HG03442 (cell line): ENCODE measurements at regions not wholly inside any gene's neighbourhood (a gene's known extent, or its start where the extent isn't known, plus 50 kb on each side); places are given as distances from the start of the nearest gene placed in this dataset.
"Not testable (repeated sequence)": the region's sequence is repeated elsewhere in the genome, so short reads cannot be mapped to it uniquely, and the experiment has no call there.

Experiments used
- ATAC-seq: cut with Tn5 transposase; IDR thresholded peaks from one replicate; pipeline ENCODE4 v1.9.1; 2021; ENCODE audit warnings: mild to moderate bottlenecking, moderate library complexity; ENCODE audit not compliant: unreplicated experiment

DNA sequence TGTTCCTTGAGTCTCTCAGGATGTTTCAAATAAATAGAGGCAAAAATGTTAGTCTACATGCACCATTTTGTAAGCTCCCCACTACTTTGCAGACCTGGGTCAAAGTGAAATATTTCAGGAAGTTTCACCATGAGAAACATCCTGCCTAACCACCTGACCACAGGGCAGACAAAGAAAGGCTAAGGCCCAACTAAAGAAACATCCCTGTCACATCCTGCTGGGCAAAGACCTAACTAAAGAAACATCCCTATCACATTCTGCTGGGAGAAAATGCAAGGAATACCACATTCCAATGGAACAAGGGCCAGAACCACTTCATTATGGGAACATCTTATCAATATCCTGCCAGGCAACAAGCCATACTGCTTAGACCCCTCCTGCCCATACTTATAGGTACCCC lies 1303.4 kb downstream of the TECRL start:
- ATAC-seq = no peak

DNA sequence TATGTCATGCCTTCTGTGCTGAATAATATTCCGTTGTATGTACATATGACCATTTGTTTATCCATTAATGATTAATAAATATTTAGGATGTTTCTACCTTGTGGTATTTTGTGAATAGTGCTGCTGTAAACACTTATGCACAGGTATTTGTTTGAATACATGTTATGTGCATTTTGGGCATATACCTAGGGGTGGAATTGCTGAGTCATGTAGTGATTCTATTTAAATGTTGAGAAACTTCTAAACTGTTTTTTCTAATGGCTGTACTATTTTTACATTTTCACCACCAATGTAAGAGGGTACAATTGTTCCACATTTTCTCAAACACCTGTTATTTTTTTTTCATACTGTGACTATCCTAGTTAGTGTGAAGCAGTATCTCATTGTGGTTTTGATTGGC lies 1318.6 kb downstream of the TECRL start:
- ATAC-seq = no peak

DNA sequence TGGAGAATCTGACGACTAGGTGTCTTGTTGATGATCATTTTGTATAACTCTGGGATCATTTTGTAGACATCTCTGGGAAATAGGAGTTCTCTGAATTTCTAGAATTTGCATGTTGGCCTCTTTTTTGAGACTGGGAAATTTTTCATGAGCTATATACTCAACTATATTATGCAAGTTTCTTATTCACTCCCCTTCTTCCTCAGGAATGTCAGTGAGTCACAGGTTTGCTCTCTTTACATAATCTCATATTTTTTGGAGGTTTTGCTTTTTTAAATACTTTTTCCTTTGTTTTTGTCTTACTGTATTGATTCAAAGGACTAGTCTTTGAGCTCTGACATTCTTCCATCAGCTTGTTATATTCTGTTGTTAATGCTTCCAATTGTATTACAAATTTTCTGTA lies 1324.2 kb downstream of the TECRL start:
- no peak for ATAC-seq

DNA sequence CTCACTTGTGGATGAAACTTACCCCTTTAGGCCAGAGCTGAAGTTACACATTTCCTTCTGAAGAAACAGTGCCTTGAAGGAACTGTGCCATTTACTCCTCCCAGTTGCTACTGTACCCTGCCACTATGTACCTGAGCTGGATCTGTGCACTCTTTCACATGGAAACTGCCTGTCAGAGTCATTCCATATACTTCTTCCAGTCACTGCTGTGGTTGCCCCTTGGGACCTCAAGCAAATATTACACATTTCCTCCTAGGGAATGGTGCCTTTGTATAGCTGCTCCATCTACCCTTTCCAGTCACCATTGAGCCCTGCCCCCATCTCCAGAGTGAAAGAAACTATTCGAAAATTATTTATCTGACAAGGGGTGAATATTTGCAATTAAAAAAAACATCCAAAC lies 1328.3 kb downstream of the TECRL start:
- ATAC-seq = no peak

DNA sequence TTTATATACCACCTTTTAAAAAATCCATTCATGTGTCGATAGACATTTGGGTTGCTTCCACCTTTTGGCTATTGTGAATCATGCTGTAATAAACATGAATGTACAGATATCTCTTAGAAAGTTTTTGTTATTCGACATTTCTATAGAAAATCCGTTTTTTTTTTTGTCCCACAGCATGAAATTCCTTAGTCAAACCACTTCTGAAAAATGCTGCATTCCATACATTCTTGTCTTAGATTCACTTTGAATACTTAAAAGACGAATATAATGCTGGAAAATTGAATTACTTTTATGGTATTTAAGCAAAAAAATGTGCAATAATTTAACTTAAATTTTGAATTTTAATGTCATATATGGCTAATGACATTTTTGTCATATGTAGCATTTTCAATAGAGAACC lies 1345.5 kb downstream of the TECRL start:
- ATAC-seq = no peak

DNA sequence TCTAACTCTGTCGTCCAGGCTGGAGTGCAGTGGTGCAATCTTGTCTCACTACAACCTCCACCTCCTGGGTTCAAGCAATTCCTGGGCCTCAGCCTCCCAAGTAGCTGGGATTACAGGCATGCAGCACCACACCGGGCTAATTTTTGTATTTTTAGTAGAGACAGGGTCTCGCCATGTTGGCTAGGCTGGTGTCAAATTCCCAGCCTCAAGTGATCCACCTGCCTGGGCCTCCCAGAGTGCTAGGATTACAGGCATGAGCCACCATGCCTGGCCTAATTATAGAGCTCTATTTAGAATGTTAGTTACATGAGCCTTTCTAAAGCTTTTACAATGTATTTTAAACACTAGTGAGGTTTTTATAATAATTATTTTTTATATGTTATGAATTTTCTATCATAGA lies 1346.4 kb downstream of the TECRL start:
- not testable (repeated sequence) for ATAC-seq

DNA sequence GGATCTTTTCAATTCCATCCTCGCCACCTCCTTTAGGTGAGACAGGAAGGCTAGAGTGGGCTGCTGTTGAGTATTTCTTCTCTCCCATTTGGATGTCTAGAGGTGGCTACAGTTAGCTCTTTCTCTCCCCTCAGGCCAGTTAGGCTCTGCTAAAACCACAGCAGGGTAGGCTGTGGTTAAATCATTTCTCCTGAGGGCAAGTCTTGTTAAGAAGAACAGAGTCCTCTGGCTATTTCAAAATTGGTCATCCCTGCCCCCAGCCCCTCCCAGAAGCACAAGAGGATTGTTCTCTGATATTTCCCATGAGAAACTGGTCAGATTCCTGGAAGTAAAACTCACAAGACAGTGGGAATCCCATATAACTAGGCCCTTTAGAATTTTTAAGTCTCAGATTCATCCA lies 1359.5 kb downstream of the TECRL start:
- ATAC-seq = no peak

DNA sequence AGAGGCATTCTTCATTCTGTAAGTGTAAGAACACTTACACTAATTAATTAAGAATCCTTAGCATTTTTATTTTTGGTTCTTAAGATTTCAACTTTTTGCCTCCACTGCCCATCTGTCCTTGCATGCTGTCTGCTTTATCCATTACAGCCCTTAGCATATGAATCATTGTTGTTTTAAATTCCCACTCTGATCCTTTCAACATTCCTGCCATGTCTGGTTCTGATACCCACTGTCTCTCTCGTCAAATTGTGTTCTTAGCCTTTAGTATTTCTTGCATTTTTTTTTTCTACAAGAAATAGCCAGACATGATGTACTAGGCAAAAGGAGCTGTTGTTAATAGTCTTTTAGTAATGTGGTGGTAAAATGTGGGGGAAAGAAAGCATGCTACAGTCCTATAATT lies 1360.0 kb downstream of the TECRL start:
- no peak for ATAC-seq

DNA sequence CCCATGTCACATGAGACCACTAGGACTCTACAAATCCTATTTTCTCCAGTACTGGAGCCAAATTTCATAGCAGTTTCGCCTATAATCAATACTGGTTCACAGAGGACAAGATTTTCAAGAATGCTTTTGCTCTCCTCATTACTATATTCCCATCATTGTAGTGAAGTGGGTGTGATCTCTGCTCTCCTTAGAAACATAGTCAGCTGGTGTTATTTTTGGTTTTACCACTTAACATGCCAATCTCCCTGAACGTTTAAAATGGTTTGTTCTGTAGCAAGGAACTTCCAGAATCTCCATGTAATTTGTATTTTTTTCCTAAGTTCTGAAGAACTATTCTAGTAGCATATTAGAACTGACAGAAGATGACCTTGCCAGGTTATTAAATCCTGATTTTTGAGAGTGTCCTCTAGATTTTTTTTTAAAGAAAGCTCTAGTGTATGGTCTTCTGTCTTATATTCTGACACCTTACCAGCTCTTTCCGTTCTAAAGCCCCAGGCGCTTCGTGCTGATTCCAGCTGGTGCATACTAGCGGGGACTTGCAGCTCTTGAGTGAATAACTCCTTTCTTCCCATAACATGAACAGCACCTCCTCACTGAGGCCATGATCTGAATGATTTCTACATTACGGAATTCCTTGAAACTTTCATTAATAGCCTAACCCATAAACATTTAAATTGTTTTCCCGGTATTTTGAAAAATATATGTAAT lies 1372.9 kb downstream of the TECRL start:
- no peak for ATAC-seq

DNA sequence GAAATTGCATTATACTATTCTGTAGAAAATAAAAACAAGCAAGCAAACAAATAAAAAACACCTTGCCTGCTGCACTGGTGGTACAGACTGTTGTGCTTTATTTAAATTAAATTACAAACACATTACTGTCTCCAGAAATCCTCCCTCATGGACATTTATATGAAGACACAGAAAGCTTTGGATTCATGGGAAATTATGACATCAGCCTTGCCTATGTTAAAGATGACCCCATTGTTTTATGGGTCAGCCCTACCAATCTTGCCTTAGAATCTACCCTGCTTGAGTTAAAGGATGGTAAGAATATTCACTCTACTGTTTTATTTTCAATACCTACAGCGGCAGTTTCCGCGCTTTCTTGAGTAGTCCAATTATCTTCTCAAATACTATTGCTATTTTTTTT lies 1379.9 kb downstream of the TECRL start:
- ATAC-seq = no peak

DNA sequence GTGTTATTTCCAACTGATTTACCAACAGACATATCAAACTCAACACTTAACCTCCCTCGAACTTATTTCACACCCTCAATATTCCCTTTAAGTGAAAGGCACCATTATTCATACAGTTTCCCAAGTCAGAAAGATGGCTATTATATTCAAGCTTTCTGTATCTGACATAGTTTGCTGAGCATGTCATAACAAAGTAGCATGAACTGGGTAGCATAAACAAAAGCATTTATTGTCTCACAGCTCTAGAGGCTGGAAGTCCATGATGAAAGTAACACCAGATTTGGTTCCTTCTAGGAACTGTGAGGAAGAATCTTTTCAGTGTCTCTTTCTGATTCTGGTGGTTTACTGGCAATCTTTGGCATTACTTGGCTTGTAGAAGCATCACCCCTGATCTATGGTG lies 1388.6 kb downstream of the TECRL start:
- no peak for ATAC-seq

DNA sequence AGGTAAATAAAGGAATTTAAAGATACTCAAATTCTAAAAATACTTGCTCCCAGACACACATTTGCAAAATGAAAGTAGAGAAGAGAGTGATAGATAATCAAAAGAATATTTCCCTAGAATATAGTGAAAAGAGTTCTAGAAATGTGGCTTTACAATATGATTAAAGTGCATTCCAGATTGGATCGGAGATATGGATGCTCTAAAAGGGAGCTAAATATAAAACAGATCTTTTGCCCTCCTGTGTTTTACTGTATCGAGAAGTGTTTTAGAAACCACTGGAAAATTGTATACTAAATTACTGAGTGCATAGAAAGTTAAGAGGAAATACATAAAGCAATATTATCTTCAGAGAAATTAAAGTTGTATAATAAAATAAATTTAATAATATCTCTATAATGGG lies 1392.0 kb downstream of the TECRL start:
- ATAC-seq = no peak

DNA sequence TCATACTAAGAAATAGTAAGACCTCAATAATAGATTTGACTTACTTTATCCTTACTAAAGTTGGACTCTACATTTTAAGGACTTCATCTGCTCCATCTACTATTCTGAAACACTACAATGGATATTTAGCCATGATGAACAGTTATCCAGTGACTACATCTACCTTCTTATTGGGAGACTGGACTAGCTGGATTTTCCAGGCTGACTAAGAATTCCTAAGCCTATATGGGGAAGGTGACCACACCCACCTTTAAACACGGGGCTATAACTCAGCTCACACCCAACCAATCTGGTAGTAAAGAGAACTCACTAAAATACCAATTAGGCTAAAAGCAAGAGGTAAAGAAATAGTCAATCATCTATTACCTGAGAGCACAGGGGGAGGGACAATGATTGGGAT lies 1438.4 kb downstream of the TECRL start:
- ATAC-seq = no peak

DNA sequence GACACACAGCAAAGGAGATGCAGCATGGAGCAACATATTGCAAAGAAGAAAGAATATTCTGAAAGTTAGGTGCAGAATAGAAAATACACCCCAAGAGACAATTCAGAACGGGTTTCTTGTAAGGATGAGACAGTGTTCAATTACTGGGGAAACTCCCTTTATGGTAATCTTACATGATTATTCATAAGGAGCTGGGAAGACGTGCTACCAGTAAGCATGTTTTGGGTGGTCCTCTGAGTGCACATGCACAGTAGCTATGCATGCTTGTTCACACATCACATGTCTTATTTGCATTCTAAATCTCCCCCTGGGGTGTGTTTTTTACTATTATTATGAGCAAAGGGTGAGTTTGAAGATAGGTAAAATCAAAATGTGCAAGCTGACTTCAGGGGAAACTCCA lies 1448.8 kb downstream of the TECRL start:
- no peak for ATAC-seq

DNA sequence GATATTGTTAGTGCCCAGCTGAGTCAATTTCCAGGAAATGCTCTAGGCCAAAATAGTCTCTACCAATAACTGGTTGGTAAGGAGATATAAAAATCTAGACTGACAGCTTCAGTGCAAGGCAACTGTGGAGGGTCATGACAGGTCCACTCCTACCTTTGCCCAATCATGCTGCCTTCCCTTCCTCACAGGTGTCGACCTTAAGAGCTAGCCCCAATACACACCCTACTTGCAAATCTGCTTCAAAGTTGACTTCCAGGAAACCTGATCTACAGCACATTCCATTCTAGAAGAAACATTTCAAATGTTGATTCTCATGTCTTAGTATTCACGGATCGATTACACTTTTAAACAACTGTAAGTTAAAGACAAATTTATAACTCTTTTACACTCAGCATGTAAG lies 1455.5 kb downstream of the TECRL start:
- ATAC-seq = no peak

DNA sequence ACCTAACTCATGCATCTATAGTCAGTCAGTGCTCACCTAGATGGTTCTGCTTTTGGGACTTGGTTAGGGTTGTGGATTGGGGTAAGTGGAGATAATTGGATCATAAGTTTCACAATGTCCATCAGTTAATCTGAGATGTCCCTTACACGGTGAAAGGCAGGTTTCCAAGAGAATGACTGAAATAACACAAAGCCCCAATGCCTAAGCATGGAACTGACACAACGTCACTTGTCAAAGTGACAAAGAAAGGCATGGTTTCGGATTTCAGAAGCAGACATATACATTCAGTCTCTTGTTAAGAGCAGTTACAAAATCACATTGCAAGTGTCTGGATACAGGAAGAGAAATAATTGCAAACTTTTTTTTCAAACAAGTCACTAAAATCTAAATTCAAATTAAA lies 1456.9 kb downstream of the TECRL start:
- no peak for ATAC-seq

DNA sequence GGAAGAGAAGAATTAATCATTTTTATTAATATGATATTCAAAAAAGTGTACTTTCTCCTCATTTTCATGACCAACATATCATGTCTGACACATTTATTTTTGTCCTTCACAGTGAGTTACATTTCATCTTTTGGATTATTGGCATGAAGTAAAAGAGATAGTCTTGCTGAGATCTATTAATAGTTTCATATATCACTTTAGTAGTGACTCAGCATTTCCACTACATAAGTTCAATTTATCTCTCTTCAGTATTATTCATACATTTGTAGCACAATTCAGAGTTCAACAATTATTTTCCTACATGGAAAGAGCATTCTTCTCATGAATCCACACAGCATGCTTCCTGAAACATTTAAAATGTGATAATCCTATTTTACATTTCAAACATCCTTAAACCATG lies 1461.1 kb downstream of the TECRL start:
- ATAC-seq = no peak

DNA sequence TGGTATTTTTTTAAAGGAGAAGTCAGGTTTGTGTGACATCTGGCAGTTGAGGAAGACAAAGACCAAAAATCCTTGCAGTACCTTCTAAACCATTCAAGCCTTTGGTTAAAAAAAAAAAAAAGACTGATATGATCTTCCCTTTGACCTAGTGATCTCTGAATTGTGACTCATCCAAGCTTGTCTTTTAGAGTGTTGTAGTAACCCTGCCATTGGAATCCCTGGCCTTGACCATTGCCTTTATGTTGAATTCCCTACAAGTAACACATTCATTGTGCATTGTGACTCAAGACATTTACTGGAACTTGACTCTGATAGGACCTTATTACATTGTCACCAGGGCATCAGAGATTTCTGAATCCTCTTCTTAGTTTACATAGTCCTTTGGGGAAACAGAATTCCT lies 1469.0 kb downstream of the TECRL start:
- no peak for ATAC-seq

DNA sequence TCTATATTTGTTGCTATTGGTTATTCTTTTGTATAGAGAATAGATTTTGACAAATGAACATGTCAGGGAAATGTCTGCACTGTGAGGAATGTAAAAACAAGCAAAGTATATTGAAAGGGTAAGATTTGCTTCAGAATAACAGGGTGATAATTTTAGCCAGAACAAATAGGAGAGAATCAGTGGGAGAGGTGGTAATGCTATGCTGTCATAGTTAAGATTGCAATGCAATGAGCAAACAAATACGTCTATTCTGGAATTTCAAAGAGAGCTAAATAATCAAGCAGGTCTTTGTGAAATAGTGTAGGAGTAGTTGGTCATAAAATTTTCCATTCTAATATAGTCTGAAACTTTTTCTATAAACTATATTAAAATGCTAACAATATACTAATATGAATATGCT lies 1478.4 kb downstream of the TECRL start:
- ATAC-seq = no peak

DNA sequence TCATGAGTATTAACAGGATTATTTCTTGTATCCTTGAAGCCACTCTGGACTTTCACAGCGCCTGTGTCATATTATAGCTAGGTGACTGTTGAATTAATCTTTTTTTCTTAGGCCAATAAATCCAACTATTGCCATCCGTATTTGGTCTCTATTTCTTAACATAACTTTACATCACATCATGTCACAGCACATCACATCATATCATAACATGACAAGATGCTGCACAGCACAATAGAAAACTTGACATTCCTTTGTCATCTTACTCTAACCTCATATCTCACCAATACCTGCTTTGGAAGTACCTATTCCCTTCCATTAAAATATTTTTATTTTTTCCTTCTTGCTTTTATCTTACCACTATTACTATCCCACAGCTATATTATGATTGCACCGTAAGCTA lies 1480.8 kb downstream of the TECRL start:
- ATAC-seq = no peak

DNA sequence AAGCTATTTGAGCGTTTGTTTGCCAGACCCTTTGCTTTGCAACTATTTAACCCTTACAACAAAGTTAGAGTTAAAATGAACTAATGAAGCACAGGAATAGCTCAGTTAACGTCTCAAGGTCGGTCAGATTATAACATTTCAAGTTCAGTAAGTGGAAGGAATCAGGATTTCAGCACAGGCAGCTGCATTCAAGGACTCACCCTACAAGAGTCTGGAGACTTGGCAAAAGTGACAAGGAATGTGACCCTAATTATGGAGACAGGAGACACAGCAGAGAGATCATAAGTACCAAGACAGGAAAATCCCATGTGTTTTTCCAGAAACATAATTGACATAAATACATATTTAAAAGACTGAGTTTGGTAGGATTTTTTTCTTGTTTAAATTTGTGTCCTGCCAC lies 1481.7 kb downstream of the TECRL start:
- no peak for ATAC-seq

DNA sequence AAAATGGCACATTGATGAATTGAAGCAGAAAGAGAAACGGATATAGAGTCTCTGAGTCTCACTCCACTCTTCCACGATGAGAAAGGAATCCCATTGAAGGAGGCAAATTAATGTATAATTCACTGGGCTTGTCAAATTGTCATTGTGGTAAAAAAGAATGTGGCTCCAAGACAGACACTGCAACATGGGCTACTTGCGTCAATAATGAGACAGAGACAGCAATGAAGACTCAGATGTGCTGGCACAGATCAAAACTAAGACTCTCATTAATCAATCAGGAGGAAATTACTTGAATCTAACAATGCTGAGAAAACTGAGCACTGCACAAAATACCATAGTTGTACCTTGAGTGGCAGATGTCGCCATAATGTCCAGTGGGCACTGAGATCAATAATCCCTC lies 1485.5 kb downstream of the TECRL start:
- no peak for ATAC-seq

DNA sequence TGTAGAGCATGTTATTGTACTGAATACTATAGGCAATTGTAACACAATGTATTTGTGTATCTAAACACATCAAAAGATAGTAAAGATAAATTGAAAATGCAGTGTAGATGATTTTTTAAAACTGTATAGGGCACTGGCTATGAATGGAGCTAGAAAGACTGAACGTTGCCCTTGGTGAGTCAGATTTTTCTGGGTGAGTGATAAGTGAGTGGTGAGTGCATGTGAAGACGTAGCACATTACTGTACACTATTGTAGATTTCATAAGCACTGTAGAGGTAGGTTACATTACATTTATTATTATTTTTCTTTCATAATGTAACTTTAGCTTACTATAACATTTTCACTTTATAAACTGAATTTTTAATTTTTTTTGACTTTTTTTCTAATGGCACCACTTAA lies 1491.6 kb downstream of the TECRL start:
- no peak for ATAC-seq

DNA sequence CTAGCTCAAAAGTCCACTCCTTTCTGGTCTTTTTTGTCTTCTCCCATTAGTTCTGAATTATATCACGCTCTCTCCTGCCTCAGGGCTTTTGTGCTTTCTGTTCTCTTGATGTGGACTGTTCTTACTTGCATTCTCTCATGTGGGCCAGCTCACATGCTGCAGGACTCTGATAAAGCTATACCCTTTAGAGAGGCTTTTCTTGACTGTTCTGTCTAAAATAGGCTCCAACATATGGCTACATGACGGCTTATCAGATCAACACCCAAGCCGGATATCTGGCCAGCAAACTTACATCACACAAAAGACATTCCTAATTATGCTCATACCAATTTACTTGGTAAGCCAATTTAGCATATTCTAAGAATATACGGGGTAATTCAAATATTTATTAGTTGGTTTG lies 1494.5 kb downstream of the TECRL start:
- ATAC-seq = no peak
